H1 (cell line): ENCODE measurements at regions not wholly inside any gene's neighbourhood (a gene's known extent, or its start where the extent isn't known, plus 50 kb on each side); places are given as distances from the start of the nearest gene placed in this dataset.

Source experiments
- ATF2 ChIP-seq: IDR thresholded peaks from 2 replicates; pipeline ENCODE4 v1.6.1; 2012; ENCODE audit warnings: low read length, inconsistent platforms
- BACH1 ChIP-seq: IDR thresholded peaks from 2 replicates; pipeline ENCODE4 v1.6.1; 2012; ENCODE audit warnings: low read length, improper control_type of control experiment
- BCL11A ChIP-seq, 2 experiments: IDR thresholded peaks; one replicate each; pipeline ENCODE4 v1.6.1; 2011; ENCODE audit warnings: low read depth in 2 of 2, low read length in 2 of 2, mild to moderate bottlenecking in 2 of 2
- CHD7 ChIP-seq: fragments of 300-600 bp; sonication (generic); IDR thresholded peaks from 2 replicates; pipeline ENCODE4 v1.7.1; 2012; ENCODE audit warnings: low read length, moderate library complexity, mild to moderate bottlenecking, inconsistent platforms; ENCODE audit not compliant: insufficient replicate concordance
- GTF2F1 ChIP-seq: IDR thresholded peaks from 2 replicates; pipeline ENCODE4 v1.6.1; 2012; ENCODE audit warnings: low read depth, low read length, improper control_type of control experiment, borderline replicate concordance
- NANOG ChIP-seq: IDR thresholded peaks from 2 replicates; pipeline ENCODE4 v1.6.1; 2011; ENCODE audit warnings: low read length, low read depth, mild to moderate bottlenecking, inconsistent platforms; ENCODE audit not compliant: insufficient read depth, poor library complexity, severe bottlenecking
- RNF2 ChIP-seq: fragments of 200-900, 300-1000 bp; sonication (generic); IDR thresholded peaks from 2 replicates; pipeline ENCODE4 v1.7.1; 2016; ENCODE audit warnings: borderline replicate concordance, low read depth, mild to moderate bottlenecking, antibody characterized with exemption, low read length; ENCODE audit not compliant: poor library complexity, severe bottlenecking; ENCODE audit errors: missing control alignments

GRCh38 chr1:112808861-112809684, 93.9 kb upstream of the PPM1J start (continued):
- no peak for TF ChIP-seq CHD7
- TF ChIP-seq NANOG, result no peak
- no peak for TF ChIP-seq BCL11A (IDR thresholded peaks at IDR 0.05; ENCODE audit: low read depth in 2 of 2, low read length in 2 of 2)
- 0 out of 2 replicates have a peak, but pooled peaks have one; percentile 45 for TF ChIP-seq BACH1
- no peak for TF ChIP-seq ATF2
- TF ChIP-seq GTF2F1, result 0 out of 2 replicates have a peak, but pooled peaks have one; percentile 22
- TF ChIP-seq RNF2, result no peak
